ENCODE measurements at regions not wholly inside any gene's neighbourhood (a gene's known extent, or its start where the extent isn't known, plus 50 kb on each side); places are given as distances from the start of the nearest gene placed in this dataset.
"Not testable (repeated sequence)": the region's sequence is repeated elsewhere in the genome, so short reads cannot be mapped to it uniquely, and the experiment has no call there.

GRCh38 chr22:48938741-48939140, 888.9 kb downstream of the BRD1 start:
- no peak for DNase-seq (ENCODE audit: low read depth)

DNA sequence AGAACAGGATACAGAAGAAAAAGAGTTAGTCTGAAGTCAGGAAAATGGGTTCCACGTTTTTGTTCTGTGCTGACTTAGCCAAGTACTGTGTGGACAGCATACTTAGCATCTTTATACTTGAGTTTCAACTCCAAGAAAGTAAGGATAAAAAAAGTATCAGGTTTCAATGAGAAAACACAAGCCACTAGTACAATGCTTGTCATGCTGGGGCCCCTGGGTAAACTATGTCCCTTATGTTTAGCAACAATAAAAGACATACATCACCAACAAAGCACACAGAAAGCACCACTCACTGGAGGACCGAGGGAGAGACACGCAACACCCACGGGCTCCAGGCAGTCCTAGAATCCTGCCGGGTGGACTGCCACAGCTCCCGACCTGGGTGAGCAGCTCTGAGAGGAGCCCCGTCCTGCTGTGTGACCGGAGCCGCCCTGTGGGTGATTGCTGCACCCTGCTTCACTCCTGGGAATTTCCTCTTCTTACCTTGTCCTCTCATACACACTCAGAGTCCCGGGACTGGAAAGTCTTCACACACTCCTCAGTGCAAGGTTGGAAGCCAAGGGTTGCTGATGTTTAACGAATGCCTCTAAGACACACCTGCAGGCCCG, 890.5 kb downstream of the BRD1 start:
- DNase-seq (ENCODE audit: low read depth) = no peak

DNA sequence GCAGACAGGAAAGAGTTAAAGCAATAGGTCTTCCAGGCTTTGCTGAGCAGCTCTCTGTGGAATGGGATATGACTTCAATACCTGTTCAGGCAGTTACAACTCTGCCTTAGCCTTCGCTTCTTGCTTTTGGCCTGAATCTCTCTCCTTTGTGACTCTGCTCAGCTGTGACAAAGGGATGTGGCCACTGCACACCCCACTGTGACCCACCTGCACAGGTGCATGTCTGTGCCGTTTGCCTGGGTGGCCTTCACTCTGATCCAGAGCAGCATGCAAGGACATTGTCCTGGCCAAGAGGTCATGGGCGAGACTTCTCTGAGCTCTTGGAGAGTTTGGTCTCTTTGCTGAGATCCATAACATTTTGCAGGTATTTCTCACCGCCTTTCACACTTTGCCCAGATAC, 891.3 kb downstream of the BRD1 start:
- DNase-seq (ENCODE audit: low read depth) = no peak

GRCh38 chr22:48934446-48934845, 893.2 kb downstream of the BRD1 start:
- DNase-seq (ENCODE audit: low read depth) = no peak

DNA sequence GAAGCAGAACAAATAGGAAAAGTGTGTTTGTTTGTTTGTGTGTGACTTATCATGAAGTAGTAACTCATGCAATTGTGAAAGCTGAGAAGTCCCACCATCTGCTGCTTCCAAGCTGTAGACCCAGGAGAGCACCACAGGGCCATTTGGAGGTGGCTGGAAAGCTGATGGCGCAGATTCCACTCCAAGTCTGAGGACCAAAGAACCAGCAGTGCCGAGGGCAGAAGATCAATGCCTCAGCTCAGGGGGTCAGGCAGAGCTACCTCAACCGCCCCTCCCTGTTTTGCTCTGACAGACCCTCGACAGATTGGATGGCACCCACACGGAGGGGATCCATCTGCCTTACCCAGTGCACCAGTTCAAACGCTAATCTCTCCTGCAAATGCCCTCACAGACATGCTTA, 896.2 kb downstream of the BRD1 start:
- DNase-seq (ENCODE audit: low read depth) = no peak

GRCh38 chr22:48929276-48929790, 898.3 kb downstream of the BRD1 start:
- DNase-seq (ENCODE audit: low read depth) = no peak

- DNase-seq (ENCODE audit: low read depth) = no peak
Observed at GRCh38 chr22:48927591-48927990, 900.1 kb downstream of the BRD1 start.

DNA sequence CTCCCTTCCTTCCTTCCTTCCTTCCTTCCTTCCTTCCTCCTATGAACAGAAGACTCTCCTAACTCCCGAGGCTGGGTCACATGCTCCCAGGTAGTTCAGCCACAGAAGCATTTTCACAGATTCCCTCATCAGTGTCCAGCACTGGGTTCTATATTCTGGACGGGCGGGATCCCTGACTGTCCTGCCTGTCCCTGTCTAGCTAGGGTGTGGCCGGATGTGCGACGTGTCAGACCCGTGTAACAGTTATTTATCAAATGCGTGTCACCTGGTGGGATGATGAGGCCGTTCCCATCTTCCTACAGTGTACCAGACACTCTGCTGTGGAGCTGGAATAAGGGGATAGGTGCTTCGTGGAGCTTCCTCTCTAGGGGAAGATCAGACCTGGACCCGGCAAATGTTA, 901.0 kb downstream of the BRD1 start:
- no peak for DNase-seq (ENCODE audit: low read depth)

- DNase-seq (ENCODE audit: low read depth) = no peak
Observed at GRCh38 chr22:48926136-48926535, 901.5 kb downstream of the BRD1 start.

DNA sequence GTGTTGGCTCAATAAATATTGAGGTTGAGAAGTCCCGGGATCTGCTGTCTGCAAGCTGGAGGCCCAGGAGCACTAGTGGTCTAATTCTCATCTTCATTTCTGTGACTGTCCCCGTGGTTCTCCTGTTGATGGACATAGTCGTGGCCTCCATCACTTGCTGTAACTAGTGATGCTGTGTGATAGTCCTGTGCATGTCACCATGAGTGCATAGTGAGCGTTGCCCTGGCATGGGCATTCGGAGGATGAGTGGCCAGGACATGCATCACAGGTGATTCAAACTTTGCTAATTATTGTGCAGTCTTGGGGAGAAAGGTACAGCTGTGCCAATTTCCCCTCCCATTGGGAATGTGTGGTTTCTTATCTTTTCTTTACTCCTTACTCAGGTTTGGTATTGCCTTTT, 902.2 kb downstream of the BRD1 start:
- no peak for DNase-seq (ENCODE audit: low read depth)

DNA sequence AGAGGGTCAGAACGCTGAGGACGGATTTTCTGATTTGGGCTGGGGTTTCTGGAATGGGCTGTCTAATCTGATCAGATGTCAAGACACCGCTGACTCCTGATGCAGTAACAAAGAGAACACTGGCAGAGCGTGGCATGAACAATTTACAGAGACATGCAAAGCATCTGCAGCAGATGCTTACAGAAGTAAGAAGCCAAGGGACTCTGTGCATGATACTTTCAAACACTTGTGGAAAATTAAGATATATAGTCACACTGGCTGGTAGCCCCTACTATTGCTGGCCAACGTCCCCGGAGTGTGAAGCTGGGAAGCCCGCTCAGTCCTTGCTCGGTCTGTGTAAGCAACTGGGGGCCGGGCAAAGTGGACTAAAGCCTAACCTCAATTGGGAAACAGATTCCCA, 903.7 kb downstream of the BRD1 start:
- no peak for DNase-seq (ENCODE audit: low read depth)

DNA sequence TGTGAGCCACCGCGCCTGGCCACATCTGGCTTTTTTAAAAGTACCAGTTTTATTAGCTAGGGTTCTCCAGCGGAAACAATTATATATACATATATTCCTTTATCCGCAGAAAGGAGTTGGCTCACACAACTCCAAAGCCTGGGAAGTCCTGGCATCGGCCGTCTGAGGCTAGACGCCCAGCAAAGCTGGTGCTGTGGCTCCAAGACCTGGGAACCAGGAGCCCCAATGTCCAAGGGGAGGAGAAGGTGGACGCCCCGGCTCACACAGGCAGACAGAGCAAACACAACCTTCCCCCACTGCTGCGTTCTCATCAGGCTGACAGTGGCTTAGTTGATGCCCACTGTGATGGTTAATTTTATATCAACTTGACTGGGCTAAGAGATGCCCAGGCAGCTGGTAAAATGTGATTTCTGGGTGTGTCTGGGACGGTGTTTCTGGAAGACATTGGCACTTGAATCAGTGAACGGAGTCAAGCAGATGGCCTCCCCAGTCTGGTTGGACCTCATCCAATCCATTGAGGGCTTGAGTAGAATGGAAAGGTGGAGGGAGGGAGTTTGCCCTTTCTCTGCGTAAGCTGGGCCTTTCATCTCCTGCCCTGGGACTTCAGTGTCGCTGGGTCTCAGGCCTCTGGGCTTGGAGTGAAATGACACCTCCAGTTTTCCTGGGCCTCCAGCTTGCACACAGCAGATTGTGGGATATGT, 904.4 kb downstream of the BRD1 start:
- DNase-seq (ENCODE audit: low read depth) = no peak

DNA sequence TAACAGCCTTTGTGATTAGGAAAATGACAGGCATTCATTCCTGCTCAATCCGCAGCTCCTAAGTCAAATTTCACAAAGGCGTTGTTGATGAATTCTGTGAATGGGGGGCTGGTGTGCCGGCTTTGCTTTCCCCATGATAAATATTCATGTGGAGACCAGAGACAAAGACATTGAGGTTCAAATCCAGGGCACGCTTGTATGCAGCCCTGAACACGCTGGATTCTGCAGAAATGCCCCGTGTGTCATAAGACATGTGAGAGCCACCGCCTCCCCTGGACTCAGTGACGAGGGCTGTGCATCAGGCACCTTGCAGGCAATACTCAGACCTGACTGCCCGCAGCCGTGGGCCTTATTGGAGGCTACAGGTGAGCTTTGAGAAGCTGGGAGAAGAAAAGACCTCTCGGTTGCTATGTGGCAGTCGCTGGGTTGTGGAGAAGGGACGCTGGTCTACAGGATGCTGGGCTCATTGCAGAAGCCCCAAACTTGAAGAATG, 906.2 kb downstream of the BRD1 start:
- DNase-seq (ENCODE audit: low read depth) = no peak

GRCh38 chr22:48920776-48921241, 906.9 kb downstream of the BRD1 start:
- no peak for DNase-seq (ENCODE audit: low read depth)

DNA sequence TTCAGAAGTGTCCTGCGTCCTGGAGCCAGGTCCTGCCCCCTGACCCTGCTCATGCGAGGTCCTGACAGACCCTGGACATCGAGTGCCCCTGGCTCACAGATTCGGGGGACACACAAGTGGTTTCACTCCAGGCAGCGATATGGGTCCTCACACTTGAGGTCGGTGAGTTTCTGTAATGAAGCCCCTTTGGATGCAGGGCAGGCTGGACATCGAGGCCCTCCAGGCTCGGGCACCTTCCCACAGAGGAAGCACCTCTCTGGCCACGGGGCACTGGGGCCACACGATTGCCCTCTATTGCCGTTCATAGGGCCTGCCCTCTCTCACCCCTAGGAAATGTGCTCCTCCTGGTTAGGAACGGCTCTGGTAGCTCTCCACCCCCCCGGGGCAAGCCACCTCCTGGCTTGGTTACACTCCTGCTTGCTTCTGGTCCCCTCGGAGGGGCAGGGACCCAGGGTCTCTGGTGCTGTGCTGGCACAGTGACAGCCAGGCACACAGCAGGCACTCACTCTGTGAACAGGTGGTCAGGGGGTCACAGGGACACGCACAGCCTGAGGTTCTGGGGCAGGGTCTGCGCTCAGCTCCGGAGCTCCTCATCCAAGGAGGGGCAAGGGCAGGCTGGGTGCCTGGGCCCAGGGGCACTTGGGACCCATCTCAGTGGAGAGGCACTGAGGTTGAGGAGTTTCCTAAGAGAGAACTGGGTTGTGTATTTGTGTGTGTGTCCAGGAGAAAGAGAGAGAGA, 907.7 kb downstream of the BRD1 start:
- DNase-seq (ENCODE audit: low read depth) = no peak

DNA sequence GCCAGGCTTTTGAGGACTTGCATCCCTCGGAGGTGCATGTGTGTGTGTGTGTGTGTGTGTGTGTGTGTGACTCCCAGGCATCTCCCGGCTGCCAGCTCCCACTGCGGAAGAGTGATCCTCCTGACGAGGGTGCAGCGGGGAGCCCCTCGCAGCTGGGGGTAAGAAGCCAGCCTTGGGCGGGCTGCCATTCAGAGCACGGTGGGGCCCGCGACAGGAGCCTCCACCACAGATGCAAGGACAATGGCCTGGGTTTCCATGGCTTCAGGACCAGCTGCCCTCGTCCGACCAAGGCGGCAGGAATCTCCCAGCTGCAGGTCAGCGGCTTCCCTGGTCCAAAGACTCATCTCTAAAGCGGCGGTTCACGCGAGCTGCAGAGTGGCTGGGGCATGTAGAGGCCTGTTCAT, 908.5 kb downstream of the BRD1 start:
- no peak for DNase-seq (ENCODE audit: low read depth)

GRCh38 chr22:48918585-48919186, 909.0 kb downstream of the BRD1 start:
- DNase-seq (ENCODE audit: low read depth) = no peak

GRCh38 chr22:48912356-48913066, 915.2 kb downstream of the BRD1 start:
- not testable (repeated sequence) for DNase-seq (ENCODE audit: low read depth)

DNA sequence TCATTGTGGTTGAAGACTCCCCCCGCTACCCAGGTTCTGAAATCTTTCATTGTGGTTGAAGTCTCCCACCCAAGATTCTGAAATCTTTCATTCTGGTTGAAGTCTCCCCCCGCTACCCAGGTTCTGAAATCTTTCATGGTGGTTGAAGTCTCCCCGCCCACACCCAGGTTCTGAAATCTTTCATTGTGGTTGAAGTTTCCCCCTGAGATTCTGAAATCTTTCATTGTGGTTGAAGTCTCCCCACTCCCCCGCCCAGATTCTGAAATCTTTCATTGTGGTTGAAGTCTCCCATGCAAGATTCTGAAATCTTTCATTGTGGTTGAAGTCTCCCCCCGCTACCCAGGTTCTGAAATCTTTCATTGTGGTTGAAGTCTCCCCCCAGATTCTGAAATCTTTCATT, 916.0 kb downstream of the BRD1 start:
- not testable (repeated sequence) for DNase-seq (ENCODE audit: low read depth)

DNA sequence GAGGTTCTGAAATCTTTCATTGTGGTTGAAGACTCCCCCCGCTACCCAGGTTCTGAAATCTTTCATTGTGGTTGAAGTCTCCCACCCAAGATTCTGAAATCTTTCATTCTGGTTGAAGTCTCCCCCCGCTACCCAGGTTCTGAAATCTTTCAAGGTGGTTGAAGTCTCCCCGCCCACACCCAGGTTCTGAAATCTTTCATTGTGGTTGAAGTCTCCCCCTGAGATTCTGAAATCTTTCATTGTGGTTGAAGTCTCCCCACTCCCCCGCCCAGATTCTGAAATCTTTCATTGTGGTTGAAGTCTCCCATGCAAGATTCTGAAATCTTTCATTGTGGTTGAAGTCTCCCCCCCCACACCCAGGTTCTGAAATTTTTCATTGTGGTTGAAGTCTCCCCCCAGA, 916.6 kb downstream of the BRD1 start:
- not testable (repeated sequence) for DNase-seq (ENCODE audit: low read depth)

- no peak for DNase-seq (ENCODE audit: low read depth)
Observed at GRCh38 chr22:48908547-48908946, 919.1 kb downstream of the BRD1 start.

GRCh38 chr22:48907591-48907990, 920.1 kb downstream of the BRD1 start:
- no peak for DNase-seq (ENCODE audit: low read depth)

Data from stimulated activated CD8-positive, alpha-beta memory T cell treated with anti-CD3 and anti-CD28 coated beads, Interleukin-12 subunit alpha, Interleukin-12 subunit beta, amount 100 ng/mL, for 4 hours (primary cell).